UCSD-AML1 (cell line): ENCODE measurements at regions not wholly inside any gene's neighbourhood (a gene's known extent, or its start where the extent isn't known, plus 50 kb on each side); places are given as distances from the start of the nearest gene placed in this dataset.
"Not testable (repeated sequence)": the region's sequence is repeated elsewhere in the genome, so short reads cannot be mapped to it uniquely, and the experiment has no call there.

Experiments
- DNase-seq: peaks from one replicate; lab custom pipeline; 2025; ENCODE audit not compliant: unreplicated experiment; lab: John Stamatoyannopoulos, UW

- no peak for DNase-seq
These were observed 291.7 kb downstream of the ARL4A start for GRCh38 chr7:12979181-12979580.

DNA sequence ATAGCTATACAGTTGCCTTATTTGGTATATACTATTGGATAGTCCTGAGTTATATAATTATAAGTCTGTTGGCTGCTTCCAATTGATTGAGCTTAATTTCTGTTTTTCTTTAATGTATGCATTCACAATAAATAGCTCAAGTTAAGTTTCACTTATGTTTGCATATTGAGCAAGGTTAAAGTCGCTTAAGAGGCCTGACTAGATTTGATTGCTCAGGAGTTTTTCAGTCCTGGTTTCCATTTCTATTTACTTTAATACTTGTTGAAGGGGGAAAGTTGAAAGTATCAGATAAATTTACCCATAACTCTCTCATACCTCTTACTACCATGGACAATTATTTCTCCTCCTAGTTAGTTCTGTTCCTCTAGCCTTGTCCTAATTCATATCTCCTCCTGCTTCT is 294.7 kb downstream of the ARL4A start:
- no peak for DNase-seq

GRCh38 chr7:12984117-12984516 is 296.7 kb downstream of the ARL4A start:
- no peak for DNase-seq

- DNase-seq = no peak
These were observed 297.8 kb downstream of the ARL4A start for GRCh38 chr7:12985228-12985627.

- DNase-seq = no peak
These were observed 298.3 kb downstream of the ARL4A start for GRCh38 chr7:12985752-12986151.

- no peak for DNase-seq
These were observed 299.8 kb downstream of the ARL4A start for GRCh38 chr7:12987238-12987637.

GRCh38 chr7:12990440-12990839 is 303.0 kb downstream of the ARL4A start:
- DNase-seq = no peak

DNA sequence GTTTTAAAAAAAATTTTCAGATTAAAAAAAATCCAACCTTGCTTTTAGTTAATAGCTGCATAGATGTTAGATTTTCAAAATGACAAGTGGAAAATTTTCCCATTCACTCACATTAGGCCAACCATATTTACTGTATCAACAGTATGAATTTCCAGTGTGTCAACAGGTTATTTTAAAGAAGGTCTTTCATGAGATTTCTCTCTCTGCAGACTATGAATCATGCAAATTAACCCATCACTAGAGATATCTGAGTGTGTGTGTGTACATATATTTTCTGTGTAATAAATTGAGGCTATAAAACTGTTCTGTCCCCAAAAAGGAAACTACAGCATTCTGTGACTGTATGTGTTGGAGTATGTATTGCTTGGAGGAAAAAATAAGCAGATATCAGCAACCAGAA is 305.6 kb downstream of the ARL4A start:
- no peak for DNase-seq

DNA sequence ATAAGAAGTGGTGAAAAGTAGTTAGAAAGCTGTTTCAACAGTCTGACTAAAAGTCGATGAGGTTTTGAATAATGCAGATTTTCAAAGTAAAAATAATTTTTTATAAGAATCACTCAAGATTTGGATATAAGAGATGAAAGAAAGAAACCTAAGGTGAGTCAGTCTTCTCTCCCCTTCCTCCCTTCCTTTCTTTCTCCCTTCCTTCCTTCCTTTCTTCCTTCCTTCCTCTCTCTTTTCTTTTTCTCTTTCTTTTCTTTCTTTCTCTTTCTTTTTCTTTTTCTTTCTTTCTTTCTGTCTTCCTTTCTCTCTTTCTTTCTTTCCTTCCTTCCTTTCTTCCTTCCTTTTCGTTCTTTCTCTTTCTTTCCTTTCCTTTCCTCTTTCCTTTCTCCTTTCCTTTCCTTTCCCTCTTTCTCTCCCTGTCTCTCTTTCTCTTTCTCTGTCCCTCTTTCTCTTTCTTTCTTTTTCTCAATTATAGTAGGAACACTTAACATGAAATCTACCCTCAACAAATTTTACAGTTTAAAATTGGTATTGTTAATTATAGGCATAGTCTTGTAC is 308.6 kb downstream of the ARL4A start:
- no peak for DNase-seq

GRCh38 chr7:13007331-13007730 is 319.9 kb downstream of the ARL4A start:
- no peak for DNase-seq

DNA sequence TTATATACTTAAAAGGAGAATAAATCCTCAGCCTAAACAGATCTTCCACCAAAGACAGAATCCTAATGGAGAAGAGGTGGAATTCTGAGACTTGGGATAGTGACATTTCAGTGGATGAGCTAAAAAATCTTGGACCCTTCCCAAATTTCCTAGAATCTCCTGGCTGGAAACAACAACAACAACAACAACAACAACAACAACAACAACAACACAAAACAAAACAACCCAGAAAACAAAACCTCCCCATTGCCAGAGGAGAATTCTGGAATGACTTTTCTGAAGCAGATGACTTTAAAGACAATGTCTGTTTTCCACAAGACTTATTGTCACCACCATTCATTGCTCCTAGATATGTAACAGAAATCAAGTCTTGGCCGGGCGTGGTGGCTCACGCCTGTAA is 322.1 kb downstream of the ARL4A start:
- DNase-seq = no peak

DNA sequence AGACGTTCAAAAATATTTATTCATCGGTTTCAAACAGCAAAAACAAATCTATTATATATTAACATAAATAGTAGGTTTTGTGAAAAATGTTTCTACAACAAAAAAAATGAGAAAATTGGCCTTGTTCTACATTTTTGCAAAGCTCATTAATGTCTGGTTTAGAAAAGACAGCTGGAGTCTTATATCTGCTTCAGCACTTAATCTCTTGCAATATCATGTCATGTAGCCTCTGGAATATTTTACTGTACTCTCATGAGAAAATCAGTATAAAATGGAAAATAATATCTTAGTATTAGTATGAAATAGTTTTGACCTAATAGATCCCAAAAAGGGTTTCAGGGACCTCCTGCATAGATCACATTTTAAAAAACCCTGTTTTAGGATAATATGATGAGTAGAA is 326.6 kb downstream of the ARL4A start:
- no peak for DNase-seq

DNA sequence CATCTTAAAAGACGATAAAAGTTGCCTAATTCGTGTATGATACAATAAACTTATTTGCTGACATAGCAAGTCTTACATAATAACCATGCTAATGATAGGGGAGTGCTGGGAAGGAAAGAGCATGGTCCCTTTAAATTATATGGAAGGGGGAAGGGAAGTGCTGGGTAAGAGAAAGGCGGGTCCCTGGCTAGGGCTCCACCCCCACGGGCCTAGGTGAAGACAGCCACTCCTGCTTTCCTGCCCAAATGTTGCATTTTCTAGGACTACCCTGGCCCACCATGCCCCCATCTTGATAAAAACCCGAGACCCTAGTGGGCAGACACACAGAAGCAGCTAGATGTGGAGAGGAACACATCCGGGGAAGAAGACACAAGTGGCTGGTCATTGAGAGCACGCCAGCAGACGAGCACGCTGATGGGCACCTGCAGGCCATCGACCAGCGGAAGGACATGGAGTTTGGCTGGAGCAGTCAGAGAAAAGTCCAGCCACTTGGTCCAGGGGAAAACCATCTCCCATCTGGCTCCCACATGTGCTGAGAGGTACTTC is 328.7 kb downstream of the ARL4A start:
- no peak for DNase-seq

DNA sequence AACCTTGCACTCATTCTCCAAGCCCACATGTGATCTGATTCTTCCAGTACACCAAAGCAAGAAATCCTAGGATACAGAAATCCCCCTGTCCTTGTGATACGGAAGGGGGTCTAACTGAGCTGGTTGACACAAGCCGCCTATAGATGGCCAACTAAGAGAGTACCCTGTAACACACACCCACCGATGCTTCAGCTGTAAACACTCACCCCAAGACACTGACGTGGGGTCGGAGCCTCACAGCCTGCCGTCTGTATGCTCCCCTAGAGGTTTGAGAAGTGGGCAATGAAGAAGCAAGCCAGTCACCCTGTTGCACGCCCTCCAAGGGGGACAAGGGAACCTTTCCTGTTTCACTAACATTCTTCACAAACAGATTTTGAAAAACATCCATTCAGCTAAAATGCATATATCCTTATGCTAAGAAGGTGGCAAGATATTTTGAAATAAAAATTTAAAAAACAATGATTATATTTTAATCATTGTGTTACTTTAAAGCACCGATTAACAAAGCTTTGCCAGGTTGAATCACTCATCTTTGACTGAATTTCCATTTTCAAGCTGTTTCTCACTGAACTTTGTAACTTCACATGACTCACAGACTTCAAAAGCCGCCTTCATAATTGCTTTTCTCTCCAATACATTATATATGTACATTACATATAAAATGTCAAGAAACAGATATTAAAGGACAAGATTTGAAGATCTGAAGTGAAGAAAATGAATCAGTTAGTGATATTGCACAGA is 329.3 kb downstream of the ARL4A start:
- no peak for DNase-seq

DNA sequence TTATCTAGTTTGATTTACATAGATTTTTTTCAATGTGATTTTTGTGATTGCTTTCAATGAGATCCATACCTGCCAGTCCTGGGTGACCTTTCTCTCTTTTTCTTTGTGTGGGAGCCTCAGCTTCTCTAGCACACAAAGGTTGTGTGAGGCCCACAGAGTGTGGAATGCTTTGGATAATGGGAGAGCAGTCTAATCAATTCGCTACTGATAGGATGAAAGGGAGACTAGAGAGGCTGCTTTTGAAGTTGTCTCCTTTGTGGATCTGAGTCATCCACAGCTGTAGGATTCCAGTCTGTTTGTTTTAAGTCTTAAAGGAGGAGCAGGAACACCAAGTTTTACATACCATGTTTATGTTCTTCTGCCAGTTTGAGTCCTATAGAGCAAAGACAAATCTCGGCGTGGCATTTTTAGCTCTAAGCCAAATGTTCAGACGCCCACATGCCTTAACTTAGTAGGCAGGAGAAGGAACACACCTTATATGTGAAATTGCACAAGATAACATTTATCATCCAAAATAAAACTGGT is 330.0 kb downstream of the ARL4A start:
- DNase-seq = no peak

DNA sequence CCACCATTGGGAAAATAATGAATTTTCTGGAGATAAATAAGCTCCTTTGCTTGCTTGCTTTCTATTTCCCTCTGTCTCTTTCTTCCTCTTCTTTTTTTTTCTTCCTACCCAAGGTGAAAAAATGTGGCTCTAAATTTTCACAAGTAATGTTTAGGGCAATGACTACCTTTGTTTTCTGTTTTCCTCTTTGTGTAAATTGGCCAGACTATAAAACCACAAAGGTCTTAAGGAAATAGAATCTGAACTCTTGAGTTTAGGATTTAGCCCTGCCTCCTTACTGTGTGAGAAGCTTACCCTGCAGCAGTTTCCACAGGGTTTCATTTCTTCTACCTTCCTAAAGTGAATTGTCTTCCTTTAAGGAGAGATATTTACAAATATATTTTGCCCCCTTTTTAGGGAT is 330.4 kb downstream of the ARL4A start:
- DNase-seq = no peak

DNA sequence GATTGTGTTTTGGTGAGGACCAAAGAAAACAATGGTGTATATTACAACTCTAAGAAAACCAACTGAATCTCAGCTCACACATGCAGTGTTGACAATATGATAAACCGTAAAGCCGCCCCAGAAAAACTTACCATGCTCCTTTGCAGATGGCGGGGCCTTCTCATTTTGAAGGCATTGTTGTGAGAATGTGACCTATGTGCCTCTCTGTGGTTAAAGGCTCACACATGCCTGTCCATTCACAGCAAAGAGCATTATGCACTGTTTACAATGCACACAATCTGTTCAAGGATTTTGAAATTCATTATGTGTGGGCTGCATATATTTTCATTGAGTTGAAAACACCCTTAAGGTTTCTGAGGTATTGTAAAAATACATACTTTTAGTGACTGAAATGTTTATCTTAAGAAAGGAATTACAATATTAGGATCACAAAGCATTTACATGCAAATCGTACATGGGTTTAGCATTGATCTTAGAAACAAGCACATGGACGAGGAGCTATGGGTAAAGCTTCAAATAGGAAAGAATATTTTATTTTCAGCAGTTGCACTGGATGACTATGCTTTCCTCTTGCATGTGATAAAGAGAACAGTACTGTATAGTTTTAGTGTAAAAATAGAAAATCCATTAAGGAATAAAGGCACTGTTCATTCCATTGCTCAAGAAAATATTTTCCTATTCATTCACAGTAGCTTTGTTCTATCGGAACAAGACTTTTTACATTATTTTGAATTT is 334.3 kb downstream of the ARL4A start:
- no peak for DNase-seq

DNA sequence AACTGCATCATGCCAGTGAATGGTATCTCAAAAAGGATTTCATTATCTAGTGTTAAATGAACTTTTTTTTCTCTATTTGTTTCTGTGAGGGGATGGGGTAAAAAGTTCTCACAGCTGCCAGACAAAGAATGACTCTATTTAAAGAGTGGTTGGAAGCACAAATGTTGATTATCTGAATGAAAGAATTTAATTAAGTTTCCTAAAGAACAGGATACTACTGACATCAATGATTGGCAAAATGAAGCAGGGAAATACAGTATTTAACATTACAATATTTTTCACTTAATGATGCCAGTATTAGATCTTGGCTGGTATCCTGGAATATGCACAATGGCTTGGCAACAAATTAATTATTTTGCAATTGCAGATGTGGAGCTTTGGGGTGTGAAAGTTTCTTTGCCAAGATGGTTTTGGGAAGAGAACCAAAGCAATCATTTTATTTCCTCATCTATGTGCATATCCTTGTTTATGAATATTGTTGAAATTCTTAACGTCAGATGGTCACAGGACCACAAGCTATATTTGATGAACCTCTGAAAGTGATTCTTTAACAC is 336.8 kb downstream of the ARL4A start:
- DNase-seq = no peak

- not testable (repeated sequence) for DNase-seq
These were observed 337.6 kb downstream of the ARL4A start for GRCh38 chr7:13025043-13025442.

GRCh38 chr7:13027321-13027720 is 339.9 kb downstream of the ARL4A start:
- no peak for DNase-seq

- no peak for DNase-seq
These were observed 340.8 kb downstream of the ARL4A start for GRCh38 chr7:13028036-13028824.
